ENCODE measurements at regions not wholly inside any gene's neighbourhood (a gene's known extent, or its start where the extent isn't known, plus 50 kb on each side); places are given as distances from the start of the nearest gene placed in this dataset.

GRCh38 chr7:113812591-113813255 lies 106.1 kb downstream of the PPP1R3A start:
- TF ChIP-seq POLR2AphosphoS5 (IDR thresholded peaks at IDR 0.05; ENCODE audit: insufficient read depth in 1 of 2, low read depth in 1 of 2) = no peak
- no peak for TF ChIP-seq POLR2A (IDR thresholded peaks at IDR 0.05)
- no peak for TF ChIP-seq CTCF (IDR thresholded peaks at IDR 0.05)
- no peak overlapping the region for H3K27ac ChIP-seq
- no peaks in the 10 kb centered on the region for H3K4me1 ChIP-seq
- H3K27me3 ChIP-seq = no peaks in the 10 kb centered on the region
- intact Hi-C loops (cut with DNase I) = no loop called here
- DNase-seq (ENCODE audit: extremely low spot score in 2 of 2) = no peak
- no peak overlapping the region for H3K4me3 ChIP-seq
- H3K36me3 ChIP-seq = no peaks in the 10 kb centered on the region
- no peaks in the 10 kb centered on the region for H3K9me3 ChIP-seq

GRCh38 chr7:113810080-113810744 lies 108.6 kb downstream of the PPP1R3A start:
- no peaks in the 10 kb centered on the region for H3K36me3 ChIP-seq
- no peaks in the 10 kb centered on the region for H3K9me3 ChIP-seq
- DNase-seq (ENCODE audit: extremely low spot score in 2 of 2) = no peak
- H3K4me1 ChIP-seq = no peaks in the 10 kb centered on the region
- no peak overlapping the region for H3K4me3 ChIP-seq
- intact Hi-C loops (cut with DNase I) = no loop called here
- no peak overlapping the region for H3K27ac ChIP-seq
- TF ChIP-seq POLR2AphosphoS5 (IDR thresholded peaks at IDR 0.05; ENCODE audit: insufficient read depth in 1 of 2, low read depth in 1 of 2) (no peak), CTCF (IDR thresholded peaks at IDR 0.05) (no peak), POLR2A (IDR thresholded peaks at IDR 0.05) (no peak)
- no peaks in the 10 kb centered on the region for H3K27me3 ChIP-seq

- H3K27me3 ChIP-seq = no peaks in the 10 kb centered on the region
- no peak overlapping the region for H3K27ac ChIP-seq
- no peak for DNase-seq (ENCODE audit: extremely low spot score in 2 of 2)
- TF ChIP-seq POLR2A (IDR thresholded peaks at IDR 0.05) = no peak
- no peak for TF ChIP-seq CTCF (IDR thresholded peaks at IDR 0.05)
- TF ChIP-seq POLR2AphosphoS5 (IDR thresholded peaks at IDR 0.05; ENCODE audit: insufficient read depth in 1 of 2, low read depth in 1 of 2) = no peak
- no peak overlapping the region for H3K4me3 ChIP-seq
- intact Hi-C loops (cut with DNase I) = no loop called here
- H3K36me3 ChIP-seq = no peaks in the 10 kb centered on the region
- H3K4me1 ChIP-seq = no peaks in the 10 kb centered on the region
- H3K9me3 ChIP-seq = no peaks in the 10 kb centered on the region
Observed at GRCh38 chr7:113809581-113809980, 109.2 kb downstream of the PPP1R3A start.

GRCh38 chr7:113806633-113807327 lies 112.0 kb downstream of the PPP1R3A start:
- Histone ChIP-seq H3K4me1 (no peaks in the 10 kb centered on the region), H3K36me3 (no peaks in the 10 kb centered on the region), H3K27ac (no peak overlapping the region), H3K9me3 (no peaks in the 10 kb centered on the region), H3K27me3 (no peaks in the 10 kb centered on the region), H3K4me3 (no peak overlapping the region)
- TF ChIP-seq CTCF (IDR thresholded peaks at IDR 0.05) = no peak
- TF ChIP-seq POLR2AphosphoS5 (IDR thresholded peaks at IDR 0.05; ENCODE audit: insufficient read depth in 1 of 2, low read depth in 1 of 2) = no peak
- no peak for TF ChIP-seq POLR2A (IDR thresholded peaks at IDR 0.05)
- intact Hi-C loops (cut with DNase I) = no loop called here
- DNase-seq (ENCODE audit: extremely low spot score in 2 of 2) = no peak

- Histone ChIP-seq H3K27ac (no peak overlapping the region), H3K36me3 (no peaks in the 10 kb centered on the region), H3K4me3 (no peak overlapping the region), H3K9me3 (no peaks in the 10 kb centered on the region), H3K4me1 (no peaks in the 10 kb centered on the region), H3K27me3 (no peaks in the 10 kb centered on the region)
- TF ChIP-seq POLR2A (IDR thresholded peaks at IDR 0.05) (no peak), POLR2AphosphoS5 (IDR thresholded peaks at IDR 0.05; ENCODE audit: insufficient read depth in 1 of 2, low read depth in 1 of 2) (no peak), CTCF (IDR thresholded peaks at IDR 0.05) (no peak)
- no peak for DNase-seq (ENCODE audit: extremely low spot score in 2 of 2)
- intact Hi-C loops (cut with DNase I) = no loop called here
Observed at GRCh38 chr7:113805976-113806375, 112.8 kb downstream of the PPP1R3A start.
